DND-41 (cell line): ENCODE measurements at regions not wholly inside any gene's neighbourhood (a gene's known extent, or its start where the extent isn't known, plus 50 kb on each side); places are given as distances from the start of the nearest gene placed in this dataset.

Experiments used
- ATAC-seq: fragments of 200-7000 bp; cut with Tn5 transposase; 3 replicates; pipeline ENCODE4 v1.9.1; 2021; ENCODE audit warnings: low read depth; ENCODE audit not compliant: insufficient read depth
- DNase-seq: peaks from one replicate; pipeline ENCODE4 v3.0.0-alpha.2; 2020
- H2AFZ ChIP-seq: 2 replicates; pipeline ENCODE4 v1.6.0; 2012; ENCODE audit warnings: low read depth, low read length
- H3K27ac ChIP-seq: 2 replicates; pipeline ENCODE4 v1.5.1; 2012; ENCODE audit warnings: low read length, inconsistent platforms
- H3K27me3 ChIP-seq: fragments of 200-600 bp; sonication (generic); 2 replicates; pipeline ENCODE4 v1.6.0; 2012; ENCODE audit warnings: low read length, mild to moderate bottlenecking, inconsistent platforms; ENCODE audit not compliant: insufficient read depth, poor library complexity
- H3K36me3 ChIP-seq: 2 replicates; pipeline ENCODE4 v1.5.1; 2012; ENCODE audit warnings: low read length, inconsistent platforms; ENCODE audit not compliant: insufficient read depth
- H3K4me1 ChIP-seq: 2 replicates; pipeline ENCODE4 v1.5.1; 2012; ENCODE audit warnings: mild to moderate bottlenecking, low read length; ENCODE audit not compliant: insufficient read depth
- H3K4me2 ChIP-seq: 2 replicates; pipeline ENCODE4 v1.6.0; 2012; ENCODE audit warnings: mild to moderate bottlenecking, moderate library complexity, low read length, inconsistent platforms; ENCODE audit not compliant: insufficient read depth
- H3K4me3 ChIP-seq, 2 experiments: fragments of 200-600 bp in 1 of 2; shearing (Covaris generic) in 1 of 2; 2 replicates each; pipeline ENCODE4 v1.5.1; 2012 to 2016; ENCODE audit warnings: inconsistent platforms in 2 of 2, low read length in 2 of 2, mild to moderate bottlenecking in 2 of 2, low read depth in 1 of 2, moderate library complexity in 1 of 2
- H3K79me2 ChIP-seq: 2 replicates; pipeline ENCODE4 v1.6.0; 2012; ENCODE audit warnings: low read length, inconsistent platforms; ENCODE audit not compliant: insufficient read depth
- H3K9ac ChIP-seq: 2 replicates; pipeline ENCODE4 v1.6.0; 2012; ENCODE audit warnings: low read depth, mild to moderate bottlenecking, inconsistent platforms, low read length, moderate library complexity
- H3K9me3 ChIP-seq: 2 replicates; pipeline ENCODE4 v1.5.1; 2012; ENCODE audit warnings: low read length, moderate library complexity, mild to moderate bottlenecking, inconsistent platforms; ENCODE audit not compliant: insufficient read depth, severe bottlenecking
- H4K20me1 ChIP-seq: 2 replicates; pipeline ENCODE4 v1.6.0; 2012; ENCODE audit warnings: low read length; ENCODE audit not compliant: insufficient read depth
- CTCF ChIP-seq: IDR thresholded peaks from 2 replicates; pipeline ENCODE4 v1.5.1; 2012; ENCODE audit warnings: borderline replicate concordance, low read length, moderate library complexity, mild to moderate bottlenecking; ENCODE audit not compliant: poor library complexity, severe bottlenecking; ENCODE audit errors: extremely low read depth
- EZH2 ChIP-seq: IDR thresholded peaks from 3 replicates; pipeline ENCODE4 v1.6.1; 2012; ENCODE audit warnings: borderline replicate concordance, low read depth, mild to moderate bottlenecking, moderate library complexity, low read length, inconsistent platforms; ENCODE audit not compliant: severe bottlenecking

GRCh38 chr22:49514641-49515040, 313.0 kb downstream of the BRD1 start:
- Histone ChIP-seq H4K20me1 (no peaks in the 10 kb centered on the region), H3K9ac (no peak overlapping the region), H3K9me3 (peaks cover 18% of the 10 kb centered on the region), H3K27ac (no peak overlapping the region), H3K4me1 (peaks cover 10% of the 10 kb centered on the region), H3K4me2 (no peak overlapping the region), H3K4me3 (no peak overlapping the region), H2AFZ (no peak overlapping the region), H3K27me3 (no peaks in the 10 kb centered on the region), H3K79me2 (no peaks in the 10 kb centered on the region), H3K36me3 (peaks cover 3% of the 10 kb centered on the region; the same call in 1 of the 2 replicates)
- ATAC-seq (no peak), DNase-seq (no peak)
- TF ChIP-seq CTCF: no peak
- no peak for TF ChIP-seq EZH2

GRCh38 chr22:49514211-49514610, 313.5 kb downstream of the BRD1 start:
- peaks cover 10% of the 10 kb centered on the region for H3K4me1 ChIP-seq
- DNase-seq: no peak
- no peaks in the 10 kb centered on the region for H3K79me2 ChIP-seq
- H3K9me3 ChIP-seq: peaks cover 18% of the 10 kb centered on the region
- no peaks in the 10 kb centered on the region for H3K27me3 ChIP-seq
- no peaks in the 10 kb centered on the region for H4K20me1 ChIP-seq
- H2AFZ ChIP-seq: no peak overlapping the region
- H3K27ac ChIP-seq: no peak overlapping the region
- no peak overlapping the region for H3K9ac ChIP-seq
- no peak overlapping the region for H3K4me2 ChIP-seq
- TF ChIP-seq CTCF (no peak), EZH2 (no peak)
- no peak for ATAC-seq
- no peak overlapping the region for H3K4me3 ChIP-seq
- H3K36me3 ChIP-seq: peaks cover 3% of the 10 kb centered on the region; the same call in 1 of the 2 replicates

GRCh38 chr22:49513358-49513851, 314.3 kb downstream of the BRD1 start:
- TF ChIP-seq EZH2: no peak
- no peak for TF ChIP-seq CTCF
- peaks cover 10% of the 10 kb centered on the region for H3K4me1 ChIP-seq
- no peaks in the 10 kb centered on the region for H4K20me1 ChIP-seq
- H3K9ac ChIP-seq: no peak overlapping the region
- no peak overlapping the region for H3K4me2 ChIP-seq
- no peak for ATAC-seq
- H3K36me3 ChIP-seq: peaks cover 3% of the 10 kb centered on the region; the same call in 1 of the 2 replicates
- DNase-seq: no peak
- H3K9me3 ChIP-seq: peaks cover 18% of the 10 kb centered on the region
- no peak overlapping the region for H3K4me3 ChIP-seq
- H3K27me3 ChIP-seq: no peaks in the 10 kb centered on the region
- no peak overlapping the region for H3K27ac ChIP-seq
- no peaks in the 10 kb centered on the region for H3K79me2 ChIP-seq
- H2AFZ ChIP-seq: no peak overlapping the region
